NB4 (cell line): ENCODE measurements at regions not wholly inside any gene's neighbourhood (a gene's known extent, or its start where the extent isn't known, plus 50 kb on each side); places are given as distances from the start of the nearest gene placed in this dataset.

ENCODE experiments used
- CTCF ChIP-seq: IDR thresholded peaks from one replicate; pipeline ENCODE4 v1.5.1; 2012; ENCODE audit warnings: low read depth, low read length
- MAX ChIP-seq: IDR thresholded peaks from 2 replicates; pipeline ENCODE4 v1.6.1; 2011; ENCODE audit warnings: low read depth, low read length
- POLR2A ChIP-seq: IDR thresholded peaks from 2 replicates; pipeline ENCODE4 v1.6.1; 2011; ENCODE audit warnings: mild to moderate bottlenecking; ENCODE audit not compliant: insufficient read length; ENCODE audit errors: extremely low read depth

GRCh38 chr2:220789961-220790360 is 782.1 kb downstream of the EPHA4 start:
- TF ChIP-seq CTCF (no peak), POLR2A (no peak), MAX (no peak)
